DOHH2 (cell line): ENCODE measurements at regions not wholly inside any gene's neighbourhood (a gene's known extent, or its start where the extent isn't known, plus 50 kb on each side); places are given as distances from the start of the nearest gene placed in this dataset.

Experiments used
- CTCF ChIP-seq: fragments of 200-600 bp; sonication (generic); IDR thresholded peaks from one replicate; pipeline ENCODE4 v1.5.1; 2014; ENCODE audit warnings: antibody characterized with exemption, mild to moderate bottlenecking, low read depth, low read length; ENCODE audit not compliant: poor library complexity, severe bottlenecking
- EZH2phosphoT487 ChIP-seq: fragments of 200-600 bp; sonication (generic); IDR thresholded peaks from 2 replicates; pipeline ENCODE4 v1.6.1; 2017; ENCODE audit warnings: borderline replicate concordance, mild to moderate bottlenecking, antibody characterized with exemption, low read length, moderate library complexity, mixed read lengths

DNA sequence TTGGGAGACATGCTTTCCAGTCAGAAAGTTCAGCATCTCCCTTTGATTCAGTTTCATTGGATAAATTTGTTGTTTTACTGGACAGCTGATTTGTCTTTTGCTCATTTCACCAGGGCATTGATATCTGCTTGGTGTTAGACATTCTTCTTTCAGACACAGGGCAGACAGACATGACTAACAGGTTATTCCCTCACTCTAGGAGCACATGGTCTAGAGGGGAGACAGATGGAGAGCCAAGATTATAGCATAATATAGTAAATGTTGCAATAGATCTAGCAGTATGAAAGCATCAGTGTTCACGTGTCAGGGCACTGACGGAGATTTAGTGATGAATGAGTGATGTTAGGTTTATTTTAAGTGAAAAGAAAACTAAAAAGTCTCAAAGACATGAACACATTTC is 187.0 kb upstream of the CYRIA start:
- TF ChIP-seq CTCF: no peak
- no peak for TF ChIP-seq EZH2phosphoT487
